SK-N-SH treated with all-trans-retinoic acid at 6 μM for 48 hours (cell line): ENCODE measurements at regions not wholly inside any gene's neighbourhood (a gene's known extent, or its start where the extent isn't known, plus 50 kb on each side); places are given as distances from the start of the nearest gene placed in this dataset.

Source experiments
- ATAC-seq: fragments of 200-7000 bp; cut with Tn5 transposase; 3 replicates; pipeline ENCODE4 v1.9.1; 2020; ENCODE audit warnings: mild to moderate bottlenecking, moderate library complexity
- ARNTL ChIP-seq: fragments of 450-650 bp; formaldehyde crosslinking; IDR thresholded peaks from 2 replicates; pipeline ENCODE4 v1.5.0; 2020; ENCODE audit warnings: low read depth, mild to moderate bottlenecking, moderate library complexity, borderline replicate concordance
- BACH2 ChIP-seq: fragments of 250-450 bp; sonication (Bioruptor Pico); IDR thresholded peaks from 2 replicates; pipeline ENCODE4 v1.9.0; 2021; ENCODE audit warnings: mild to moderate bottlenecking, borderline replicate concordance
- CSDC2 ChIP-seq: fragments of 250-450 bp; sonication (Bioruptor Pico); IDR thresholded peaks from 2 replicates; pipeline ENCODE4 v1.5.0; 2020; ENCODE audit warnings: mild to moderate bottlenecking, moderate library complexity
- CSRNP3 ChIP-seq: fragments of 250-450 bp; sonication (Bioruptor Pico); IDR thresholded peaks from 2 replicates; pipeline ENCODE4 v1.5.1; 2021; ENCODE audit warnings: mild to moderate bottlenecking, moderate library complexity
- ESRRG ChIP-seq: fragments of 250-450 bp; sonication (Bioruptor Pico); IDR thresholded peaks from 2 replicates; pipeline ENCODE4 v1.6.1; 2021; ENCODE audit warnings: mild to moderate bottlenecking
- GLIS3 ChIP-seq: fragments of 250-450 bp; sonication (Bioruptor Pico); IDR thresholded peaks from 2 replicates; pipeline ENCODE4 v1.5.0; 2020; ENCODE audit warnings: mild to moderate bottlenecking, moderate library complexity
- ISL1 ChIP-seq: fragments of 250-450 bp; sonication (Bioruptor Pico); IDR thresholded peaks from 2 replicates; pipeline ENCODE4 v2.1.2; 2022; ENCODE audit warnings: mild to moderate bottlenecking, moderate library complexity
- OSR1 ChIP-seq: fragments of 250-450 bp; sonication (Bioruptor Pico); IDR thresholded peaks from 2 replicates; pipeline ENCODE4 v1.8.0; 2022; ENCODE audit warnings: moderate library complexity, mild to moderate bottlenecking, inconsistent platforms
- PATZ1 ChIP-seq: fragments of 250-450 bp; sonication (Bioruptor Pico); IDR thresholded peaks from 2 replicates; pipeline ENCODE4 v1.8.0; 2020; ENCODE audit warnings: mild to moderate bottlenecking, moderate library complexity, borderline replicate concordance
- POU6F1 ChIP-seq: fragments of 250-450 bp; sonication (Bioruptor Pico); IDR thresholded peaks from 2 replicates; pipeline ENCODE4 v1.8.0; 2021; ENCODE audit warnings: low read depth, mild to moderate bottlenecking, moderate library complexity, borderline replicate concordance
- PPARA ChIP-seq: fragments of 250-450 bp; sonication (Bioruptor Pico); IDR thresholded peaks from 2 replicates; pipeline ENCODE4 v1.5.0; 2020; ENCODE audit warnings: mild to moderate bottlenecking, borderline replicate concordance
- RARB ChIP-seq: fragments of 250-450 bp; sonication (Bioruptor Pico); IDR thresholded peaks from 2 replicates; pipeline ENCODE4 v1.8.0; 2021; ENCODE audit warnings: mild to moderate bottlenecking, moderate library complexity
- SNAI2 ChIP-seq: fragments of 250-450 bp; sonication (Bioruptor Pico); IDR thresholded peaks from 2 replicates; pipeline ENCODE4 v1.5.0; 2020; ENCODE audit warnings: mild to moderate bottlenecking, moderate library complexity
- TCF4 ChIP-seq: fragments of 250-450 bp; sonication (Bioruptor Pico); IDR thresholded peaks from 2 replicates; pipeline ENCODE4 v1.8.0; 2021; ENCODE audit warnings: mild to moderate bottlenecking, moderate library complexity, borderline replicate concordance
- TOX ChIP-seq: fragments of 250-450 bp; sonication (Bioruptor Pico); IDR thresholded peaks from 2 replicates; pipeline ENCODE4 v1.8.0; 2021; ENCODE audit warnings: mild to moderate bottlenecking, moderate library complexity, borderline replicate concordance
- ZC3H10 ChIP-seq: fragments of 250-450 bp; sonication (Bioruptor Pico); IDR thresholded peaks from 2 replicates; pipeline ENCODE4 v1.5.1; 2021; ENCODE audit warnings: mild to moderate bottlenecking, moderate library complexity
- ZFP3 ChIP-seq: fragments of 250-450 bp; sonication (Bioruptor Pico); IDR thresholded peaks from 2 replicates; pipeline ENCODE4 v1.5.0; 2020; ENCODE audit warnings: mild to moderate bottlenecking, moderate library complexity
- ZFP30 ChIP-seq: fragments of 450-650 bp; formaldehyde crosslinking; IDR thresholded peaks from 2 replicates; pipeline ENCODE4 v1.5.0; 2022; ENCODE audit warnings: mild to moderate bottlenecking, moderate library complexity
- ZNF565 ChIP-seq: fragments of 450-650 bp; formaldehyde crosslinking; conservative IDR thresholded peaks from 2 replicates; pipeline ENCODE4 v1.5.0; 2020; ENCODE audit warnings: low read depth, mild to moderate bottlenecking, moderate library complexity
- ZNF8 ChIP-seq: fragments of 450-650 bp; formaldehyde crosslinking; IDR thresholded peaks from 2 replicates; pipeline ENCODE4 v1.5.0; 2020; ENCODE audit warnings: mild to moderate bottlenecking, moderate library complexity
- TF ChIP-seq, protein P1 (sequence below): fragments of 250-450 bp; sonication (Bioruptor Pico); IDR thresholded peaks from 2 replicates; pipeline ENCODE4 v1.5.1; 2020; ENCODE audit warnings: low read depth, mild to moderate bottlenecking, moderate library complexity
- TF ChIP-seq, protein P2 (sequence below): fragments of 250-450 bp; sonication (Bioruptor Pico); IDR thresholded peaks from 2 replicates; pipeline ENCODE4 v1.5.0; 2020; ENCODE audit warnings: mild to moderate bottlenecking, moderate library complexity

- TF ChIP-seq GLIS3 (CRISPR knock-in tag): no peak
- TF ChIP-seq OSR1 (CRISPR knock-in tag): no peak
- TF ChIP-seq ZFP30 (CRISPR knock-in tag): no peak
- TF ChIP-seq RARB (CRISPR knock-in tag): no peak
- TF ChIP-seq ARNTL (CRISPR knock-in tag): no peak
- no peak for TF ChIP-seq CSDC2
These were observed 145.8 kb downstream of the TM9SF2 start (continued) for GRCh38 chr13:99646866-99647595.

DNA sequence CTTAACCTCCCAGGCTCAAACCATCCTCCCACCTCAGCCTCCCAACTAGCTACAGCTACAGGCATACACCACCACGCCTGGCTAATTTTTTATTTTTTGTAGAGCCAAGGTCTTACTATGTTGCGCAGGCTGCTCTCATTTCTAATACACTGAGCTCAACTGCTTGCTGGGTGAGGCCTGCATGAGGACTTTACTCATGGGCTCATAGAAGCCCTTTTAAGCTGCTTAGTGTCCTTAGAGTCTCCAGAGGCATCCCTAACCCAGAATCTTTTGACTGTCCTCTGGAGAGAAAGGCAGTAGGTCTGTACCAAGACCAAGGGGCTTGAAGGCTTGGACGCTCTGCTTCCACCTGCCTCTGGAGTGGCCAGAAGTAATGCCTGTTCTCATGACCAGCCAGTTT, 141.6 kb downstream of the TM9SF2 start:
- ATAC-seq: no peak
- TF ChIP-seq PPARA (CRISPR knock-in tag) (no peak), PATZ1 (CRISPR knock-in tag) (no peak), ZFP3 (CRISPR knock-in tag) (no peak), ZC3H10 (CRISPR knock-in tag) (no peak), TOX (CRISPR knock-in tag) (no peak), ISL1 (CRISPR knock-in tag) (no peak), SNAI2 (CRISPR knock-in tag) (no peak), GLIS3 (CRISPR knock-in tag) (no peak), TCF4 (no peak), RARB (CRISPR knock-in tag) (no peak), BACH2 (CRISPR knock-in tag) (no peak), CSRNP3 (no peak), ZNF8 (CRISPR knock-in tag) (no peak), CSDC2 (no peak), OSR1 (CRISPR knock-in tag) (no peak), ZNF565 (no peak), ARNTL (CRISPR knock-in tag) (no peak)
- TF ChIP-seq, protein P1, sequence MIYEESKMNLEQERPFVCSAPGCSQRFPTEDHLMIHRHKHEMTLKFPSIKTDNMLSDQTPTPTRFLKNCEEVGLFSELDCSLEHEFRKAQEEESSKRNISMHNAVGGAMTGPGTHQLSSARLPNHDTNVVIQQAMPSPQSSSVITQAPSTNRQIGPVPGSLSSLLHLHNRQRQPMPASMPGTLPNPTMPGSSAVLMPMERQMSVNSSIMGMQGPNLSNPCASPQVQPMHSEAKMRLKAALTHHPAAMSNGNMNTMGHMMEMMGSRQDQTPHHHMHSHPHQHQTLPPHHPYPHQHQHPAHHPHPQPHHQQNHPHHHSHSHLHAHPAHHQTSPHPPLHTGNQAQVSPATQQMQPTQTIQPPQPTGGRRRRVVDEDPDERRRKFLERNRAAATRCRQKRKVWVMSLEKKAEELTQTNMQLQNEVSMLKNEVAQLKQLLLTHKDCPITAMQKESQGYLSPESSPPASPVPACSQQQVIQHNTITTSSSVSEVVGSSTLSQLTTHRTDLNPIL (CRISPR knock-in tag): no peak

DNA sequence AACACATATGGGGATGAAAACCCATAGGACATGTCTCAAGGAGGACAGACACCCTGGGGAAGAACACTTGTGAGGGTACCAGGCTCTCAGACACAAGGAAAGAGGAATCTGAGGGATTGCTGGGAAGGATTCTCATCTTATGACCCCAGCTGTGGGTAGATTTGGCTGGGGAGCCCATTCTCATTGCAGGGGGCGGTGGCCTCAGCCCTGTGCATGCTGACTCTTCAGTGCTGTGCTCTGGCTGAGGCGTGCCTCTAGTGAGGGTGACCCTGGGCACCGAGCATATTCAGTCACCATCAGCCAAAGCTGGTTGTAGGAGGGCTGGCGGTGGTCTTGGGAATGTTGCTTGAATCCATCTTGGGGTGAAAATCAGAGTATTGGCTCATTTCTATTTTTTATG, 140.7 kb downstream of the TM9SF2 start:
- no peak for ATAC-seq
- TF ChIP-seq POU6F1 (CRISPR knock-in tag) (no peak), ESRRG (CRISPR knock-in tag) (no peak), PATZ1 (CRISPR knock-in tag) (no peak), ZNF8 (CRISPR knock-in tag) (no peak), CSDC2 (no peak), RARB (CRISPR knock-in tag) (no peak), ZFP3 (CRISPR knock-in tag) (no peak), SNAI2 (CRISPR knock-in tag) (no peak), ZC3H10 (CRISPR knock-in tag) (no peak), ARNTL (CRISPR knock-in tag) (no peak), ZNF565 (no peak), TCF4 (no peak), BACH2 (CRISPR knock-in tag) (no peak), GLIS3 (CRISPR knock-in tag) (no peak), ZFP30 (CRISPR knock-in tag) (no peak), PPARA (CRISPR knock-in tag) (no peak)
- TF ChIP-seq, protein P1 (CRISPR knock-in tag): no peak
- TF ChIP-seq, protein P2, sequence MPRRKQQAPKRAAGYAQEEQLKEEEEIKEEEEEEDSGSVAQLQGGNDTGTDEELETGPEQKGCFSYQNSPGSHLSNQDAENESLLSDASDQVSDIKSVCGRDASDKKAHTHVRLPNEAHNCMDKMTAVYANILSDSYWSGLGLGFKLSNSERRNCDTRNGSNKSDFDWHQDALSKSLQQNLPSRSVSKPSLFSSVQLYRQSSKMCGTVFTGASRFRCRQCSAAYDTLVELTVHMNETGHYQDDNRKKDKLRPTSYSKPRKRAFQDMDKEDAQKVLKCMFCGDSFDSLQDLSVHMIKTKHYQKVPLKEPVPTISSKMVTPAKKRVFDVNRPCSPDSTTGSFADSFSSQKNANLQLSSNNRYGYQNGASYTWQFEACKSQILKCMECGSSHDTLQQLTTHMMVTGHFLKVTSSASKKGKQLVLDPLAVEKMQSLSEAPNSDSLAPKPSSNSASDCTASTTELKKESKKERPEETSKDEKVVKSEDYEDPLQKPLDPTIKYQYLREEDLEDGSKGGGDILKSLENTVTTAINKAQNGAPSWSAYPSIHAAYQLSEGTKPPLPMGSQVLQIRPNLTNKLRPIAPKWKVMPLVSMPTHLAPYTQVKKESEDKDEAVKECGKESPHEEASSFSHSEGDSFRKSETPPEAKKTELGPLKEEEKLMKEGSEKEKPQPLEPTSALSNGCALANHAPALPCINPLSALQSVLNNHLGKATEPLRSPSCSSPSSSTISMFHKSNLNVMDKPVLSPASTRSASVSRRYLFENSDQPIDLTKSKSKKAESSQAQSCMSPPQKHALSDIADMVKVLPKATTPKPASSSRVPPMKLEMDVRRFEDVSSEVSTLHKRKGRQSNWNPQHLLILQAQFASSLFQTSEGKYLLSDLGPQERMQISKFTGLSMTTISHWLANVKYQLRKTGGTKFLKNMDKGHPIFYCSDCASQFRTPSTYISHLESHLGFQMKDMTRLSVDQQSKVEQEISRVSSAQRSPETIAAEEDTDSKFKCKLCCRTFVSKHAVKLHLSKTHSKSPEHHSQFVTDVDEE (CRISPR knock-in tag): no peak
